NT2/D1 (cell line): ENCODE measurements at regions not wholly inside any gene's neighbourhood (a gene's known extent, or its start where the extent isn't known, plus 50 kb on each side); places are given as distances from the start of the nearest gene placed in this dataset.

Experiments
- SUZ12 ChIP-seq: IDR thresholded peaks from 2 replicates; pipeline ENCODE4 v1.6.1; 2011; ENCODE audit not compliant: insufficient read length, insufficient read depth; ENCODE audit errors: extremely low read depth
- ZNF274 ChIP-seq: IDR thresholded peaks from 2 replicates; pipeline ENCODE4 v1.6.1; 2011; ENCODE audit warnings: mild to moderate bottlenecking, low read depth, low read length

GRCh38 chr14:87667659-87668058, 325.3 kb downstream of the GALC start:
- TF ChIP-seq ZNF274 (no peak), SUZ12 (no peak)
